Lower leg skin (tissue), 4 donors: ENCODE measurements at regions not wholly inside any gene's neighbourhood (a gene's known extent, or its start where the extent isn't known, plus 50 kb on each side); places are given as distances from the start of the nearest gene placed in this dataset.

ENCODE experiments used
- DNase-seq, 2 donors: peaks; one replicate each; pipeline ENCODE4 v3.0.0-alpha.2; 2019; ENCODE audit warnings: low spot score in 2 of 2
- H3K4me3 ChIP-seq: fragments of 200-600 bp; sonication (generic); 2 replicates; pipeline ENCODE4 v1.5.1; 2017; ENCODE audit warnings: mild to moderate bottlenecking, low read depth; ENCODE audit not compliant: poor library complexity, severe bottlenecking
- POLR2A ChIP-seq, 2 donors: fragments of 450-650 bp; IDR thresholded peaks; one replicate each; pipeline ENCODE4 v1.6.1; 2016 to 2017; ENCODE audit warnings: antibody characterized with exemption in 2 of 2, mild to moderate bottlenecking in 1 of 2, moderate library complexity in 1 of 2
- WGBS, 2 donors: methylation state at CpG; one replicate each; pipeline ENCODE4 v1.1.5; 2018; 5-methylcytosine and 5-hydroxymethylcytosine counted together
- intact Hi-C: fragments of 100-400 bp; cut with DNase I; formaldehyde crosslinking; loops from one replicate; pipeline ENCODE4 v1.15.0; 2023; ENCODE audit warnings: low total_unique reads
- TF ChIP-seq, protein P1 (sequence below), 3 donors: fragments of 450-650 bp; IDR thresholded peaks; one replicate each; pipeline ENCODE4 v1.5.1; 2016; ENCODE audit warnings: antibody characterized with exemption in 3 of 3, mild to moderate bottlenecking in 3 of 3, moderate library complexity in 2 of 3

GRCh38 chr9:115587310-115587709, 469.4 kb upstream of the TNC start:
- no peak for TF ChIP-seq POLR2A (IDR thresholded peaks at IDR 0.05)
- TF ChIP-seq, protein P1, sequence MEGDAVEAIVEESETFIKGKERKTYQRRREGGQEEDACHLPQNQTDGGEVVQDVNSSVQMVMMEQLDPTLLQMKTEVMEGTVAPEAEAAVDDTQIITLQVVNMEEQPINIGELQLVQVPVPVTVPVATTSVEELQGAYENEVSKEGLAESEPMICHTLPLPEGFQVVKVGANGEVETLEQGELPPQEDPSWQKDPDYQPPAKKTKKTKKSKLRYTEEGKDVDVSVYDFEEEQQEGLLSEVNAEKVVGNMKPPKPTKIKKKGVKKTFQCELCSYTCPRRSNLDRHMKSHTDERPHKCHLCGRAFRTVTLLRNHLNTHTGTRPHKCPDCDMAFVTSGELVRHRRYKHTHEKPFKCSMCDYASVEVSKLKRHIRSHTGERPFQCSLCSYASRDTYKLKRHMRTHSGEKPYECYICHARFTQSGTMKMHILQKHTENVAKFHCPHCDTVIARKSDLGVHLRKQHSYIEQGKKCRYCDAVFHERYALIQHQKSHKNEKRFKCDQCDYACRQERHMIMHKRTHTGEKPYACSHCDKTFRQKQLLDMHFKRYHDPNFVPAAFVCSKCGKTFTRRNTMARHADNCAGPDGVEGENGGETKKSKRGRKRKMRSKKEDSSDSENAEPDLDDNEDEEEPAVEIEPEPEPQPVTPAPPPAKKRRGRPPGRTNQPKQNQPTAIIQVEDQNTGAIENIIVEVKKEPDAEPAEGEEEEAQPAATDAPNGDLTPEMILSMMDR (IDR thresholded peaks at IDR 0.05): no peak
- no peak for DNase-seq
- intact Hi-C loops: no loop called here
- no peak overlapping the region for H3K4me3 ChIP-seq
- 88 to 91% methylated on average over 2 of the region's 2 CpGs for WGBS, 2 donors

DNA sequence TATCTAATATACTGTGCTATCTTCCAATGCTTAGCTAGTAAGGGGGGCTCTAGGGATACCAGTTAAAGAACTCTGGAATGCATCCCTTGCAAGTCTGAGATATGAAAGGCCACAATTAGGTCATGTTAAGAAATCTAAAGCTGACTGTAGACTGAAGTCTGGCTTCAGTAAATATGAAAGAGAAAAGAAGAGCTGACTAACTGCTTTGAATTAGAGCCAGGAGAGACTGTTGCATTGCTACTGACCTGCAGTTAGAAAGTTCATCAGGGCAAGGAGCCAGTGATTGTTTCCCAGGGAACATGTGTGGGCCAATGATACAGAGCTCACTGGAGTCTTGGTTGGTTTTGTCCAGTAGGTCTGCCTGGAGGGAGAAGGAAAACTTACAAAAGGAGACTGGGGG, 472.1 kb upstream of the TNC start:
- H3K4me3 ChIP-seq: no peak overlapping the region
- TF ChIP-seq POLR2A (IDR thresholded peaks at IDR 0.05): no peak
- TF ChIP-seq, protein P1 (IDR thresholded peaks at IDR 0.05): no peak
- DNase-seq: peak in 1 of 2 donors; percentile 51
- intact Hi-C loops: no loop called here

GRCh38 chr9:115591584-115591984, 473.6 kb upstream of the TNC start:
- intact Hi-C loops: no loop called here
- TF ChIP-seq, protein P1 (IDR thresholded peaks at IDR 0.05): peak in 1 of 3 donors; percentile 16
- no peak for TF ChIP-seq POLR2A (IDR thresholded peaks at IDR 0.05)
- H3K4me3 ChIP-seq: no peak overlapping the region
- 2 to 4% methylated on average over 4 of the region's 4 CpGs for WGBS, 2 donors
- peak; percentile 76 to 86 for DNase-seq

DNA sequence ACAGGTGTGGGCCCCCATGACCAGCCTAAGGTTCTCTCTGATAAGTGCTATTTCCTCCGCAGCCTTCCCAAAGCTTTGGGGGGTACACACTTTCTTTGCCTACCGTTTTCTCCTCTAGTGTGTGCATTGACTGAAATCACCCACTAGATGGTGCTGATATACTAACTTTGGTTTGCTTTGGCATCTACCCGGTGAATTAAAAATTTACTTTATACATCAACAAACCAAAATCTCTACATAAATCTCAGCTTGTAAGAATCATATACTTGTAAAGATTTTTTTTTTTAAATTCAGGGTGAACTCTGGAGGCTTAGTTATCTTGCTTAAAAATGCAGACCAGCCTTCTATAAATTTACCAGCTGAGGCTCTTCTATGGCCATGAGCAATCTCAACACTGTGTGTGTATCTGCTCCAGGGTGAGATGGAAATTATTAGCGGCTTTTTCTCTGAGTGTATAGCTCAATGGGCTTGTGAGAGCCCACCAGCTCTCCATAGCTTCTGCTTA, 475.7 kb upstream of the TNC start:
- 6 to 10% methylated on average over 4 of the region's 4 CpGs for WGBS, 2 donors

GRCh38 chr9:115594557-115594956, 476.6 kb upstream of the TNC start:
- whole genome bisulfite sequencing, 2 donors: 44 to 53% methylated on average over 1 of the region's 1 CpG

More for the DNA sequence above, 475.7 kb upstream of the TNC start:
- H3K4me3 ChIP-seq: no peak overlapping the region
- intact Hi-C loops: no loop called here
- no peak for DNase-seq
- TF ChIP-seq, protein P1 (IDR thresholded peaks at IDR 0.05): no peak
- TF ChIP-seq POLR2A (IDR thresholded peaks at IDR 0.05): no peak

More at GRCh38 chr9:115594557-115594956, 476.6 kb upstream of the TNC start:
- TF ChIP-seq, protein P1 (IDR thresholded peaks at IDR 0.05): no peak
- no peak for TF ChIP-seq POLR2A (IDR thresholded peaks at IDR 0.05)
- no peak for DNase-seq
- no peak overlapping the region for H3K4me3 ChIP-seq
- intact Hi-C loops: no loop called here
